ENCODE measurements at regions not wholly inside any gene's neighbourhood (a gene's known extent, or its start where the extent isn't known, plus 50 kb on each side); places are given as distances from the start of the nearest gene placed in this dataset.

- peak in 1 of 2 donors; percentile 23 for DNase-seq
- H3K27ac ChIP-seq, result no peak overlapping the region
Observed at GRCh38 chr9:107588393-107588792, 98.8 kb upstream of the KLF4 start.

DNA sequence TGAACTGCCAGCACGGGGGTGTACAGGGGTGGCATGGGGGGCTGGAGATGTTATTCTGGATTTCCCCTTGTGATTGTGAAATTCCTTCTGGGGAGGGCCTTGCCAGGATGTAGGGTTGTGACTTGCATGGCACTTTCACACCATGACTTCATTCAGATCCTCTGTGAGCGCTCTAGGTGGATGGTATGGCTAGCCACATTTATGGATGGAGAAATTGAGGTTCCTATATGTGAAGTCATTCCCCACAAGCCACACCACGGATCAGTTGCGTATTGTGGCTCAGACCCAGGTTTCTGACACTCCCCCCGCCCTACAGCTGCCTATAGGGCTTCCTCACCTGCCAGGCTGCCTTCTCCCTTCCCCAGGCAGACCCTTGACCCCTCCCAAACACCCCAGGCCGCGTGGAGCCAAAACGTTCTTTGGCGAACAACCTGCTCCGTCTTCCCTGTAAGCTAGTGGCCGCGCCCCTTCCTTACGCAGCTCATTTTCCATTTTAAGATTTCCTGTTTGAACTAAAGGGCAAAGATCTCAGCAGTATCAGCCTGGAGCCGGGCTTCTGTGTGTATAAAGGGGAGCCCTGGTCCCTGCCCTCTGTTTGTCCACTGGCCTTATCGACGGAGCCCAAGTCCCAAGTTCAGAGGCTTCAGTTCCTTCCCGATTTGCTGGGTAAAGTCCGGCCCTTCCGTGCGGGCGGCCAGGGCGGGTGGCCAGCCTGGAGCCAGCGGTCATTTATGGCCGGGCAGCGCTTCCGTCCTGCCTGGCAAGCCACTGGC lies 97.8 kb upstream of the KLF4 start:
- Histone ChIP-seq H3K36me3 (no peaks in the 10 kb centered on the region), H3K27me3 (no peaks in the 10 kb centered on the region), H3K27ac (no peak overlapping the region), H3K9me3 (no peaks in the 10 kb centered on the region), H3K4me1 (no peaks in the 10 kb centered on the region), H3K4me3 (peak overlapping the region; percentile 1 to 16)
- intact Hi-C loops (cut with DNase I; ENCODE audit: low total_unique reads), result no loop called here
- DNase-seq, result peak; percentile 55 to 67
- no peak for TF ChIP-seq CTCF (IDR thresholded peaks at IDR 0.05)

More at GRCh38 chr9:107588393-107588792, 98.8 kb upstream of the KLF4 start:
- H3K9me3 ChIP-seq, result no peaks in the 10 kb centered on the region
- H3K4me3 ChIP-seq, result no peak overlapping the region
- H3K27me3 ChIP-seq, result no peaks in the 10 kb centered on the region
- no peaks in the 10 kb centered on the region for H3K4me1 ChIP-seq
- H3K36me3 ChIP-seq, result no peaks in the 10 kb centered on the region
- no peak for TF ChIP-seq CTCF (IDR thresholded peaks at IDR 0.05)
- intact Hi-C loops (cut with DNase I; ENCODE audit: low total_unique reads), result no loop called here

DNA sequence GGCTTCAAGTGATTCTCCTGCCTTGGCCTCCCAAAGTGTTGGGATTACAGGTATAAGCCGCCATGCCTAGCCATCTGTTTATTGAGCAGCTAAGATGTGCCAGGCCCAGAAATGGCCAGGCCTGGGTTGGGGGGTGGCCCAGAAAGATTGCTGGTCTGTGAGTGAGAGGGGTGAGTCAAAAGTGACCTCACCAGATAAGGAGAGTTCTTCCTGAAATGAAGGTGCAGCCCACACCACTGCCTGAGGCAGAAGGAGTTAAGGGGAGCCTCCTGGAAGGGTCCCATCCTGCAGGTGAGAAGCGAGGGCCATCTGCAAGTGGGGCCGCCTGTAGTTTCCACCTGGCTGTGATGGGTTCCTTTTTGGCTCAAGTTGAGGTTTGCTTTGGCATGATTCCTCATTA lies 96.9 kb upstream of the KLF4 start:
- DNase-seq, result peak in 1 of 2 donors; percentile 34
- no peaks in the 10 kb centered on the region for H3K36me3 ChIP-seq
- H3K4me3 ChIP-seq, result no peak overlapping the region
- no peaks in the 10 kb centered on the region for H3K4me1 ChIP-seq
- no peak for TF ChIP-seq CTCF (IDR thresholded peaks at IDR 0.05)
- intact Hi-C loops (cut with DNase I; ENCODE audit: low total_unique reads), result no loop called here
- no peaks in the 10 kb centered on the region for H3K27me3 ChIP-seq
- H3K27ac ChIP-seq, result no peak overlapping the region
- no peaks in the 10 kb centered on the region for H3K9me3 ChIP-seq

DNA sequence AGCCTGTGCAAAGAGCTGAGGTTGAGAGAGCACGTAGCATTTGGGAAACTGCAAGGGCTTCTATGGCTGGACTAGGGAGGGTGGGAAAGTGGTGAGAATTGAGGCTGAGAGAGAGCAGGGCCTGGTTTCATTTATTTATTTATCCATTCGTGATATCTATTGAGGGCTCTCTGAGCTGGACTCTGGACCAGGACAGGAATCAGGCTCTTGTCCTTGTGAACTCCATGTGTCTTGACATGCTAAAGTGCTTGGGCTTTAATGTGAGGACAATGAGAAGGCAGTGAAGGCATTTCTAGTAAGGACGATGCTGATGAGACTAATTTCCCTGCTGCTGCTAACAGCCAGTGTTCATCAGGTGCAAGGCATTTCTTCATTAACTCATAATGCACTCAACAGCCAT lies 95.9 kb upstream of the KLF4 start:
- H3K36me3 ChIP-seq, result no peaks in the 10 kb centered on the region
- TF ChIP-seq CTCF (IDR thresholded peaks at IDR 0.05), result no peak
- no peak for DNase-seq
- no peaks in the 10 kb centered on the region for H3K9me3 ChIP-seq
- intact Hi-C loops (cut with DNase I; ENCODE audit: low total_unique reads), result no loop called here
- H3K4me3 ChIP-seq, result no peak overlapping the region
- H3K4me1 ChIP-seq, result no peaks in the 10 kb centered on the region
- no peak overlapping the region for H3K27ac ChIP-seq
- H3K27me3 ChIP-seq, result no peaks in the 10 kb centered on the region

DNA sequence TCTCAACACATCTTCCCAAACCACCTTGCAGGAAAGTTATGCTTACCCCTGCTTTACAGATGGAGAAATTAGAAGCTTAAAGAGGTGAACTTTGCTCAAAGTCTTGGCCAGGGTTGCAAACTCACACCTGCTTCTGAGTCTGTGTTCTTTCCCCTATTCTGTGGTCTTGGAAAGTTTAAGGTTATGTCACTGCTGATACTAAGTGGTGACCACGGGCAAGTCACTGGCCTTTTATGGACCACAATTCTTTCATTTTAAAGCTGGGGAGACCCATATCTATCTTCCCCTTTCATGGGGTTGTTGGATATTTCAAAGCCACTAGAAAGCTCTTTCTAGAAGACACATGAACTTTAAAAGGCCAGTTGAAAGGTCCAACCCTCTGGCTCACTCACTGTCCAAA lies 95.4 kb upstream of the KLF4 start:
- Histone ChIP-seq H3K36me3 (no peaks in the 10 kb centered on the region), H3K4me1 (no peaks in the 10 kb centered on the region), H3K27ac (no peak overlapping the region), H3K27me3 (no peaks in the 10 kb centered on the region), H3K4me3 (no peak overlapping the region), H3K9me3 (no peaks in the 10 kb centered on the region)
- intact Hi-C loops (cut with DNase I; ENCODE audit: low total_unique reads), result no loop called here
- TF ChIP-seq CTCF (IDR thresholded peaks at IDR 0.05), result no peak
- no peak for DNase-seq
